Kidney epithelial cell (primary cell): ENCODE measurements at regions not wholly inside any gene's neighbourhood (a gene's known extent, or its start where the extent isn't known, plus 50 kb on each side); places are given as distances from the start of the nearest gene placed in this dataset.
"Not testable (repeated sequence)": the region's sequence is repeated elsewhere in the genome, so short reads cannot be mapped to it uniquely, and the experiment has no call there.

Experiments used
- DNase-seq: peaks from one replicate; pipeline ENCODE4 v3.0.0-alpha.2; 2010; ENCODE audit warnings: low read depth
- H3K27me3 ChIP-seq: 2 replicates; pipeline ENCODE4 v1.6.0; 2011; ENCODE audit warnings: low read length; ENCODE audit not compliant: control insufficient read depth, insufficient read depth
- H3K36me3 ChIP-seq: 2 replicates; pipeline ENCODE4 v1.5.1; 2011; ENCODE audit warnings: low read length; ENCODE audit not compliant: control insufficient read depth, insufficient read depth
- H3K4me3 ChIP-seq: 2 replicates; pipeline ENCODE4 v1.5.1; 2011; ENCODE audit warnings: low read depth, mild to moderate bottlenecking, control low read depth, low read length
- CTCF ChIP-seq: IDR thresholded peaks from 2 replicates; pipeline ENCODE4 v1.5.1; 2011; ENCODE audit warnings: mild to moderate bottlenecking, moderate library complexity, low read length, control low read depth, inconsistent platforms; ENCODE audit not compliant: insufficient read depth, poor library complexity, severe bottlenecking

GRCh38 chr14:43665570-43666267, 841.4 kb downstream of the FSCB start:
- no peak for DNase-seq
- TF ChIP-seq CTCF = no peak
- Histone ChIP-seq H3K27me3 (no peaks in the 10 kb centered on the region), H3K36me3 (no peaks in the 10 kb centered on the region), H3K4me3 (no peak overlapping the region)

GRCh38 chr14:43655194-43655593, 851.9 kb downstream of the FSCB start:
- H3K27me3 ChIP-seq, H3K4me3 ChIP-seq, H3K36me3 ChIP-seq, DNase-seq: not testable (repeated sequence)

- Histone ChIP-seq H3K4me3 (no peak overlapping the region), H3K36me3 (no peaks in the 10 kb centered on the region), H3K27me3 (no peaks in the 10 kb centered on the region)
- no peak for DNase-seq
- TF ChIP-seq CTCF = no peak
Measured at GRCh38 chr14:43651896-43652295, 855.2 kb downstream of the FSCB start.

- TF ChIP-seq CTCF = no peak
- no peaks in the 10 kb centered on the region for H3K27me3 ChIP-seq
- no peak for DNase-seq
- H3K36me3 ChIP-seq = no peaks in the 10 kb centered on the region
- no peak overlapping the region for H3K4me3 ChIP-seq
Measured at GRCh38 chr14:43651185-43651787, 855.8 kb downstream of the FSCB start.

- DNase-seq = no peak
- Histone ChIP-seq H3K4me3 (no peak overlapping the region), H3K27me3 (no peaks in the 10 kb centered on the region), H3K36me3 (no peaks in the 10 kb centered on the region)
- TF ChIP-seq CTCF = no peak
Measured at GRCh38 chr14:43649508-43649907, 857.6 kb downstream of the FSCB start.

GRCh38 chr14:43647302-43647701, 859.8 kb downstream of the FSCB start:
- peak; percentile 8 for TF ChIP-seq CTCF
- no peaks in the 10 kb centered on the region for H3K36me3 ChIP-seq
- DNase-seq = no peak

More at GRCh38 chr14:43647302-43647701, 859.8 kb downstream of the FSCB start:
- no peak overlapping the region for H3K4me3 ChIP-seq
- H3K27me3 ChIP-seq = no peaks in the 10 kb centered on the region
